Subcutaneous abdominal adipose tissue (tissue), 5 donors: ENCODE measurements at regions not wholly inside any gene's neighbourhood (a gene's known extent, or its start where the extent isn't known, plus 50 kb on each side); places are given as distances from the start of the nearest gene placed in this dataset.

Experiments
- H3K27ac ChIP-seq: one replicate; pipeline ENCODE4 v1.7.0; 2013; ENCODE audit warnings: low read depth, mild to moderate bottlenecking, inconsistent platforms, low read length, moderate library complexity
- H3K27me3 ChIP-seq, 5 donors: one replicate each; pipeline ENCODE4 v1.7.0; 2013; ENCODE audit warnings: low read length in 5 of 5, inconsistent platforms in 1 of 5; ENCODE audit not compliant: control insufficient read depth in 5 of 5, insufficient read depth in 4 of 5
- H3K36me3 ChIP-seq, 5 donors: one replicate each; pipeline ENCODE4 v1.7.0; 2013; ENCODE audit warnings: low read length in 5 of 5; ENCODE audit not compliant: control insufficient read depth in 5 of 5, insufficient read depth in 5 of 5
- H3K4me1 ChIP-seq, 5 donors: one replicate each; pipeline ENCODE4 v1.7.0; 2013; ENCODE audit warnings: low read length in 5 of 5, mild to moderate bottlenecking in 3 of 5, moderate library complexity in 1 of 5; ENCODE audit not compliant: control insufficient read depth in 5 of 5, insufficient read depth in 5 of 5
- H3K4me3 ChIP-seq, 5 donors: one replicate each; pipeline ENCODE4 v1.7.0; 2013; ENCODE audit warnings: low read length in 5 of 5, low read depth in 1 of 5
- H3K9ac ChIP-seq, 5 donors: one replicate each; pipeline ENCODE4 v1.7.0; 2013; ENCODE audit warnings: low read length in 5 of 5, mild to moderate bottlenecking in 4 of 5, moderate library complexity in 3 of 5
- H3K9me3 ChIP-seq, 5 donors: one replicate each; pipeline ENCODE4 v1.7.0; 2013; ENCODE audit warnings: low read length in 5 of 5; ENCODE audit not compliant: control insufficient read depth in 5 of 5
- donor health status: healthy.
- donor health status: healthy.
- donor health status: healthy.
- donor health status: healthy.
- donor health status: healthy.

DNA sequence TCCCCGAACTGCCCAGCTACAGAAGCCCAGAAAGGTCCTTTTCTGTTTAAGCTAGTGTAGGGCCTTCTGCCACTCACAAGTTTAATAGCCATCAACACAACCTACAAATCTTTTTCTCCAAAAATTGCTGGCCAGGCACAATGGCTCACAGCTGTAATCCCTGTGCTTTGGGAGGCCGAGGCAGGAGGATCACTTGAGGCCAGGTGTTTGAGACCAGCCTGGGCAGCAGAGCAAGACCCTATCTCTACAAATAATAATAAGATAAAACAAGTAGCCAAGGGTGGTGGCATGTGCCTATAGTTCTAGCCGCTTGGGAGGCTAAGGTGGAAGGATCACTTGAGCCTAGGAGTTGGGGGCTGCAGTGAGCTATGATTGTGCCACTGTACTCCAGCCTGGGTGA is 176.4 kb downstream of the HSD17B3 start:
- Histone ChIP-seq H3K4me3 (no peak overlapping the region), H3K27me3 (no peaks in the 10 kb centered on the region), H3K4me1 (no peaks in the 10 kb centered on the region), H3K9ac (no peak overlapping the region), H3K27ac (no peak overlapping the region), H3K9me3 (no peaks in the 10 kb centered on the region), H3K36me3 (no peaks in the 10 kb centered on the region)

DNA sequence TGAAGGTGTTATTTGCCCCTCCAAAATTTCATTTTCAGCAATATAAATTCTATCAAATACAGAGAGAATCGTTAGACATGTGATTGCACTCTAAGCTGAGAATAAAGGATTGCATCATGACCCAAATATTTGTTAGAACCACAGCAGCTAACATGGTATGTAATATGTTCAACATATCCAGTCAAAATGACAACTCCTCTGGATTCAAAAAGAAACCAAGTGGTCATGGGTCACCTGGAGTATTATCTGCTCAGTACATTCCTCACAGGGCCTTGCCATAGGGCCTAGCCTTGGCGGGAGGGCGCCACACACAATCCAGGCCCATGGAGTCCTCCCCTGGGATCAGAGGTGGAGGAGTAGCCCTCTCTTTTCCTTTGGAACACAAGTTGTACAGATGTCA is 179.2 kb downstream of the HSD17B3 start:
- Histone ChIP-seq H3K36me3 (no peaks in the 10 kb centered on the region), H3K4me1 (no peaks in the 10 kb centered on the region), H3K27ac (no peak overlapping the region), H3K9me3 (peaks cover 0 to 5% (median 2%) of the 10 kb centered on the region in 5 donors), H3K4me3 (no peak overlapping the region), H3K9ac (no peak overlapping the region), H3K27me3 (peaks cover 0 to 3% (median 0%) of the 10 kb centered on the region in 5 donors)

DNA sequence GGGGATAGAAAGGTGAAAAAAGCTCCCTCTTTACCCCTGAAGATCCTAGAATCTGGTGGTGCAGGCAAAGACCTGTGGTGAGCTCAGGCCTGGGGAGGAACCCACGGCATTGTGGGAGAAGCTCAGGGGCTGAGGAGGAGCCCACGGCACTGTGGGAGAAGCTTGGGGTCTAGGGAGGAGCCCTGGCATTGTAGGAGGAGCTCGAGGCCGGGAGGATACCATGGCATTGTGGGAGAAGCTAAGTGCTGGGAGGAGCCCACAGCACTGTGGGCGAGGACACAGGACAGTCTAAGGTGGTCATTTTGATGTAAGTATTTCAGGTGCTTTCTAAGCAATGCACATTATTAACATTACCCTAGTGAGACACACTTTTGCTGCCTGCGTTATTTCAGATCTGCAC is 179.7 kb downstream of the HSD17B3 start:
- Histone ChIP-seq H3K27ac (no peak overlapping the region), H3K4me1 (no peaks in the 10 kb centered on the region), H3K4me3 (no peak overlapping the region), H3K27me3 (peaks cover 0 to 3% (median 0%) of the 10 kb centered on the region in 5 donors), H3K36me3 (no peaks in the 10 kb centered on the region), H3K9ac (no peak overlapping the region), H3K9me3 (peaks cover 0 to 5% (median 2%) of the 10 kb centered on the region in 5 donors)

DNA sequence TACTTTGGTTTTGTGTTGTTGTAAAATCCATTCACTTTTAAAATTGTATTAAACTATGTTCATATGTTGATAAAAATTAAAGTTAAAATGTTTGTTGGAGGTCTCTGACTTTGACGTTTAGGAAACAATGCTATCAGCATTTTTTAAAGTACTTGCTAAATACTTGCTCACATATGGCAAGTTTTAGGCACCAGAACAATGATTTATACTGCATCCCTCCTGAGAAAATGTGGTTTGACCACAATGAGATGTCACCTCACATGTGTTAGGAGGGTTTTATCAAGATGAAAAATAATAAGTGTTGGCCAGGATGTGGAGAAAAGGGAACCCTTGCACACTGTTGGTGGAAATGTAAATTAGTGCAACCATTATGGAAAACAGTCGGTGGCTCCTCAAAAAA is 180.8 kb downstream of the HSD17B3 start:
- peaks cover 0 to 3% (median 0%) of the 10 kb centered on the region in 5 donors for H3K27me3 ChIP-seq
- H3K9ac ChIP-seq: no peak overlapping the region
- H3K4me3 ChIP-seq: no peak overlapping the region
- H3K36me3 ChIP-seq: no peaks in the 10 kb centered on the region
- H3K9me3 ChIP-seq: peaks cover 0 to 5% (median 2%) of the 10 kb centered on the region in 5 donors
- H3K27ac ChIP-seq: no peak overlapping the region
- peaks cover 0 to 3% (median 0%) of the 10 kb centered on the region in 5 donors for H3K4me1 ChIP-seq

DNA sequence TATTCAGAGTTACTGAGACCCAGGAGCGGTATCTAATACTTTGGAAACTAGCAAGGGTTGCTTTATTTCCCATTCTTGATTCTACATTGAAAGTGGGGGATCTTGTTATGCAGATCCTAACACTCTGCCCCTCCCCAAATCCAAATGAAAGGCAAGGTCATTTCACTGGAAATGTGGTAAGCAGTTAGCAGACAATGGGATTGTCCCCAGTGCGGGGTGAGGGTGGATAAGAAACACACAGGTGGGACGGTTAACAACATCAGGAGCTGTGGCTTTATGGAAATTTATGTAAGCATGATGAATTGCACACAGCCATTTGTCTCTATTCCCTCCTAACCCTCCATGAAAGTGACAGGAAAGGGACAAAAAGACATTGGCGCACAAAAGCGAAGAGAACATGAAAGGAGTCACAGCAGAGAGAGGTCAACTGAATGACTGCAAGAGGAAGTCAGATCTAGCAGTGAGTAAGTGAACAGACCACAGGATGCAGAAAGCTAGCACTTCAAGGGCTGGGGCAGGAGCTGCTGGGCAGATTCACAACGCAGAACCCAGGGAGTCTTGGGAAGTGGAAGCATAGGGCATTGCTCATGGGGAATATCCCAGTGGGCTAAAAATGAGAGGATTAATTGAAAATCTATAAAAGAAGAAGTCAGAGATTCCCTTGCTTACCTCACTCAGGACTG is 184.4 kb downstream of the HSD17B3 start:
- H3K9ac ChIP-seq: no peak overlapping the region
- H3K36me3 ChIP-seq: no peaks in the 10 kb centered on the region
- peaks cover 0 to 3% (median 0%) of the 10 kb centered on the region in 5 donors for H3K4me1 ChIP-seq
- no peak overlapping the region for H3K27ac ChIP-seq
- H3K9me3 ChIP-seq: peaks cover 0 to 5% (median 2%) of the 10 kb centered on the region in 5 donors
- H3K4me3 ChIP-seq: no peak overlapping the region
- peaks cover 0 to 3% (median 0%) of the 10 kb centered on the region in 5 donors for H3K27me3 ChIP-seq

DNA sequence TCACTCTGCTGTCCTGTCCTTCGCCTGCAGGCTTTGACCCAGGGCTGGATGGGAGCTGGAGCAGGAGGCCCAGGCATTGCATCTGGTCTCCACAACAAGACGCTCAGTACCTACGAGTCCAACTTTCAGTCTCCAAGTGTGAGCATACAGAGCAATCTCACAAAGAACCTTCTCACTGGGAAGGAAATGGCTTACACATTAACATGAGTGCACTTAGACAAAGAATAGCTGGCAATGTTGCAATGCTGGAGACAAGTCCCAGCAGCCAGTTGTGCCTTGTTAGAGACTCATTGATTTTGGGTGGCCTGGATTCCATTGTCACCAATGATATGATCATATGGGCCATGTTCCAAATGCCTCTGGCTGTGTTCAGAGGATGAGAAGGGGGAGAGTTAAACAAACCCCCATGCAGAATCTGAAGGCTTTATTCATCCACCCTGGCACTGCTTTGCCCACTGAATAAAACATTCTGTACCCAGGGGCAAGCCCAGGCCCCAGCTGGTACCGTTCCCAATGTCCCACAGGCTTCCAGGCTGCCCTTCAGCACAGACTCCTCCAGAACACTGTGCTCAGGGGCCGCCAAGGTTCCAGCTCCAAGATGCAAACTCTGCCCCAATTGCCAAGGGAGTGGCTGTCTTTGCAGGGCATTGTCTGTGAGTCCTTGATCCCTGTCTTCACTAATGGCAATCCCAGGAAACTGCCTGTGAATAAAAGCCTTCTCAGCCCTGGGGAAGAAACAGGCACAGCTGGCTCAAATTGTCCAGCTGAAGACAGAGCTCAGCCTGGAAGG is 185.5 kb downstream of the HSD17B3 start:
- peaks cover 0 to 3% (median 0%) of the 10 kb centered on the region in 5 donors for H3K4me1 ChIP-seq
- no peak overlapping the region for H3K9ac ChIP-seq
- peaks cover 0 to 5% (median 2%) of the 10 kb centered on the region in 5 donors for H3K9me3 ChIP-seq
- H3K36me3 ChIP-seq: no peaks in the 10 kb centered on the region
- peaks cover 0 to 3% (median 0%) of the 10 kb centered on the region in 5 donors for H3K27me3 ChIP-seq
- no peak overlapping the region for H3K4me3 ChIP-seq
- no peak overlapping the region for H3K27ac ChIP-seq

DNA sequence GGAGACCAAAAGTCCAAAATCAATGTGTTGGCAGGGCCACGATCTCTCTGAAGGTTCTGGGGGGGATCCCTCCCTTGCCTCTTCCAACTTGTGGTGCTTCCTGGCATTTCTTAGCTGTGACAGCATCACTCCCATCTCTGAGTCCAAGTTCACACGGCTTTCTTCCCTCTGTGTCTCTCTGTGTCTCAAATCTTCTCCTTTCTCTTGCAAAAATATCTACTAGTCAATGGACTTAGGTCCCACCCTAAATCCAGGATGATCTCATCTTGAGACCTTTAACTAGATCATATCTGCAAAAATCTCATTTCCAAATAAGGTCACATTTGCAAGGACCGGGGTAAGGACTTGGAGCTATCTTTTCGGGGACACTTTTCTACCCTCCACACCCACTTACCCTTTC is 186.1 kb downstream of the HSD17B3 start:
- Histone ChIP-seq H3K27ac (no peak overlapping the region), H3K4me3 (no peak overlapping the region), H3K9ac (no peak overlapping the region), H3K4me1 (peaks cover 0 to 3% (median 0%) of the 10 kb centered on the region in 5 donors), H3K27me3 (peaks cover 0 to 3% (median 0%) of the 10 kb centered on the region in 5 donors), H3K9me3 (peaks cover 0 to 5% (median 2%) of the 10 kb centered on the region in 5 donors), H3K36me3 (no peaks in the 10 kb centered on the region)

DNA sequence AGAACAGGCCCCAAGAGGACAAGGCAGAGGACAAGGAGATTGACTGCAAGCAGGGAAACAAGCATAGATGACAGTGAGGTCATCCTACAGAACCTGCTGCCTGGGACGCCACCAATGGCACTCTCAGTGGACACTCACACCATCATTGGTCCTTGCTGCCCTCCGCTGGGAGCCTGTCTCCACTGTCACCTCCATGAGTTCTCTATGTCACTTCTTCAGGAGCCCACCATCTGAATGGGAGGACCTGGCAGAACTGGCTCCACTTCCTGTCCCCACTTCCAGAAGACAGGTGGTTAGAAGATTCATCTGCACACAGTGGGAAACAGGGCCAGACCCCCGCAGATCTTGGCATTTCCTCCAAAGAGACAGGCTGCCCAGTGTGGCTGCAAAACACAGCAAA is 188.9 kb downstream of the HSD17B3 start:
- Histone ChIP-seq H3K36me3 (no peaks in the 10 kb centered on the region), H3K27me3 (no peaks in the 10 kb centered on the region), H3K9me3 (no peaks in the 10 kb centered on the region), H3K4me1 (peaks cover 0 to 3% (median 0%) of the 10 kb centered on the region in 5 donors), H3K4me3 (no peak overlapping the region), H3K9ac (no peak overlapping the region), H3K27ac (no peak overlapping the region)

DNA sequence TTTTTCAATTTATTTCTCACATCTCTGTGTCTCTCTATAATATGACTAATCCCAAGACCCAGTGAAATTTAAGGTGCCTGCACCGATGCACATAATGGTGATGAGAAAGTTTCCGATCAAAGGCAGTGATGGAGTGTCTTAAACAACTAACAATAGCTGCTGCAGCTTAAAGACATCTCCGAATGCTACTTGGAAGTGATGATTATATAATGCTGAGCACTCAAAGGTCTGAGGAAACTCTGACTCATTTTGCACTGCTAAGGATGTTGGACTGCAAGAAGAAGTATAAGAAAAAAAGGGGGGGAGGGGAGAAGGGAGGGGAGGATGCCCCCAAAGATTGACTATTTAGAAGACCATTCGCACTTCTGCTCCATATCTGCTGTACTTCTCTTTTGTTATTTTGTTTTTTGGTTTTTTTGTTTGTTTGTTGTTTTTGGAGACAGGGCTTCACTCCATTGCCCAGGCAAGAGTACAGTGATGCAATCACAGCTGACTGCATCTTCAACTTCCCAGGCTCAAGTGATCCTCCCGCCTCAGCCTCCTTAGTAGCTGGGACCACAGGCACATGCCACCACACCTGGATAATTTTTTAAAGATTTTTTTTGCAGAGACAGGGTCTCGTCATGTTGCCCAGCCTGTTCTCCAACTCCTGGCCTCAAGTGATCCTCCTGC is 192.2 kb downstream of the HSD17B3 start:
- Histone ChIP-seq H3K9ac (no peak overlapping the region), H3K36me3 (no peaks in the 10 kb centered on the region), H3K4me1 (no peaks in the 10 kb centered on the region), H3K4me3 (no peak overlapping the region), H3K27me3 (no peaks in the 10 kb centered on the region), H3K27ac (no peak overlapping the region), H3K9me3 (peaks cover 0 to 8% (median 3%) of the 10 kb centered on the region in 5 donors)
